Fibroblast of villous mesenchyme (primary cell): ENCODE measurements at regions not wholly inside any gene's neighbourhood (a gene's known extent, or its start where the extent isn't known, plus 50 kb on each side); places are given as distances from the start of the nearest gene placed in this dataset.

Source experiments
- DNase-seq: peaks from one replicate; pipeline ENCODE4 v3.0.0-alpha.2; 2010; ENCODE audit warnings: low read depth
- H3K4me3 ChIP-seq: 2 replicates; pipeline ENCODE4 v1.5.1; 2011; ENCODE audit warnings: low read depth, mild to moderate bottlenecking, low read length
- TF ChIP-seq, protein P1 (sequence below): IDR thresholded peaks from 2 replicates; pipeline ENCODE4 v1.5.1; 2012; ENCODE audit warnings: low read depth, mild to moderate bottlenecking, low read length; ENCODE audit not compliant: insufficient read depth

DNA sequence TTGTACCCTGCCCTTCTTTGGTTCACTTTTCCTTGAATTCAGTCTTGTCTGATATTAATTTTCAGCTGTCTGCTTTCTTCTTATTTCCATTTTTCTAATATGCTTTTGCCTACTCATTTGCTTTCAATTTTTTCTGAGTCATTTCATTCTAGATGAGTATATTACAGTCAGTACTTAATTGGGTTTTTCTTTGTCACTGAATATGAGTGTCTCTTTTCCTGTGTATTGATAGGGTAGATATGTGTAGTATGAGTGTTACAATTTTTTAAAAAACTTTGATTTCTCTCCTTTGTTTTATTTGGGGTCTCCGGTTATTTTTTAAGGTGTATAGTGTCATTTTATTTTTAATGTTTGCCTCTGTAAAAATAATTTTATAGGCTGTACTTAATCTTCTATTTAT lies 222.2 kb downstream of the IDS start:
- no peak overlapping the region for H3K4me3 ChIP-seq
- DNase-seq = no peak
- TF ChIP-seq, protein P1, sequence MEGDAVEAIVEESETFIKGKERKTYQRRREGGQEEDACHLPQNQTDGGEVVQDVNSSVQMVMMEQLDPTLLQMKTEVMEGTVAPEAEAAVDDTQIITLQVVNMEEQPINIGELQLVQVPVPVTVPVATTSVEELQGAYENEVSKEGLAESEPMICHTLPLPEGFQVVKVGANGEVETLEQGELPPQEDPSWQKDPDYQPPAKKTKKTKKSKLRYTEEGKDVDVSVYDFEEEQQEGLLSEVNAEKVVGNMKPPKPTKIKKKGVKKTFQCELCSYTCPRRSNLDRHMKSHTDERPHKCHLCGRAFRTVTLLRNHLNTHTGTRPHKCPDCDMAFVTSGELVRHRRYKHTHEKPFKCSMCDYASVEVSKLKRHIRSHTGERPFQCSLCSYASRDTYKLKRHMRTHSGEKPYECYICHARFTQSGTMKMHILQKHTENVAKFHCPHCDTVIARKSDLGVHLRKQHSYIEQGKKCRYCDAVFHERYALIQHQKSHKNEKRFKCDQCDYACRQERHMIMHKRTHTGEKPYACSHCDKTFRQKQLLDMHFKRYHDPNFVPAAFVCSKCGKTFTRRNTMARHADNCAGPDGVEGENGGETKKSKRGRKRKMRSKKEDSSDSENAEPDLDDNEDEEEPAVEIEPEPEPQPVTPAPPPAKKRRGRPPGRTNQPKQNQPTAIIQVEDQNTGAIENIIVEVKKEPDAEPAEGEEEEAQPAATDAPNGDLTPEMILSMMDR = no peak

DNA sequence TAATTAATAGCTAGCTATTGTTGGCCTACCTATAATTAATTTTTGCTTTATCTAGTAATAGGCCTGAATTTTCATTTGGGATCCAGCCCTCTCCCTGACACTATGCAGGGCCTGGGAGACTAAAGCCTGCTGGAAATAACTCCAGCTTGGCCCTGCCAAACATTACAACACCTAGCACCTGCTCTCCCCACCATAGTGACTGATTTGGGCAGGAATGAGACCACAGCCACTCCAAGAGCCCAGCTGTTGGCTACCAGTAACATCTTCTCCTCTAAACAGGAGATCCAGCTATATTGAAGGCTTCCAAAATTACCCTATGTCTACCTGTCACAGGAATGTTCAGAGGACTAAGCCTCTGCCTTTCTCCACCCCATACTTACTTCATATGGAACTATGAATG lies 225.1 kb downstream of the IDS start:
- H3K4me3 ChIP-seq = no peak overlapping the region
- TF ChIP-seq, protein P1 = no peak
- DNase-seq = no peak

DNA sequence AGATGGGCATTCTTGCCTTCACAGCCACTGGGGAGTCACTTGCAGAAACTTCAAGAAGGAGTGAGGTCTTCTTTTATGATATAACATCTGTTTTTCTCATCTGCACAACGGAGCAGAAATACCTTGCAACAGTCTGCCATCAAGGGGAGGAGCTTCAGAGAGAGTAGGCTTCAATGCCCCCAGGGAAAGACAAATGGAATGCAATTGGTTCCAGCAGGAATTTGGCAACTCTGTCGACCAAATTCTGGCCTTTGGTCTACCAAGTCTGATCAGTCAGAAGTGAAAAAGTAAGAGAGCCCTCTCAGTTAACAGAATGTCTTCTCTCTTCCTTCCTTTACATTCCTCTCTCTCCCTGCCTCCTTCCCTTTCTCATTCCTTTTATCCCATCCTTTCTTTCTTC lies 229.3 kb downstream of the IDS start:
- no peak for DNase-seq
- no peak overlapping the region for H3K4me3 ChIP-seq
- TF ChIP-seq, protein P1 = no peak

DNA sequence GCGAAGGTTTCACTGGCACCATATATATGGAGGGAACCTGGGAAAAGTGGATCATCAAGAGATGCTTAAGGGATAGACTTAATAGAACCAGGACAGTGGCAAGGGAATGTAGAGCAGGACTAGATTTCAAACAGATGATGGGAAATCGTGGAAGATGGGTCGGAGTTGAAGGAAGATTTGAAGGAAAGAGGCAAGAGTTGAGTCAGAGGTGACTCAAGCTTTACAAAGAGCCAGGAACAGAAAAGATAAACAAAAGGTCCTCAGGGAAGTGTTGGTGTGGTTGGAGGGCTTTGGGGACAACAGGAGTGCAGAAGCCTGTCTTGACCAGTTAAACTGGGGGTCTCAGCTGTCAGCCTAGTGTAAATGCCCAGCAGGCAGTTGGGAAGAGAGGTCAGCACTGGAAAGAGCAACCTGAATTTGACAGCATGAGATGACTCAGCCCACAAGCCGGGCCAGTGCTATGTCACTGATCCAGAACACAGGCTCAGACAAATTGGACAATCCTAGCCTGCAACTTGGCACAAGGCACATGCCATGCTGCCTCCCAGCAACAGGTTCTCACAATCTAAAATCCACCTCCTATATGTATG lies 230.5 kb downstream of the IDS start:
- no peak for DNase-seq

DNA sequence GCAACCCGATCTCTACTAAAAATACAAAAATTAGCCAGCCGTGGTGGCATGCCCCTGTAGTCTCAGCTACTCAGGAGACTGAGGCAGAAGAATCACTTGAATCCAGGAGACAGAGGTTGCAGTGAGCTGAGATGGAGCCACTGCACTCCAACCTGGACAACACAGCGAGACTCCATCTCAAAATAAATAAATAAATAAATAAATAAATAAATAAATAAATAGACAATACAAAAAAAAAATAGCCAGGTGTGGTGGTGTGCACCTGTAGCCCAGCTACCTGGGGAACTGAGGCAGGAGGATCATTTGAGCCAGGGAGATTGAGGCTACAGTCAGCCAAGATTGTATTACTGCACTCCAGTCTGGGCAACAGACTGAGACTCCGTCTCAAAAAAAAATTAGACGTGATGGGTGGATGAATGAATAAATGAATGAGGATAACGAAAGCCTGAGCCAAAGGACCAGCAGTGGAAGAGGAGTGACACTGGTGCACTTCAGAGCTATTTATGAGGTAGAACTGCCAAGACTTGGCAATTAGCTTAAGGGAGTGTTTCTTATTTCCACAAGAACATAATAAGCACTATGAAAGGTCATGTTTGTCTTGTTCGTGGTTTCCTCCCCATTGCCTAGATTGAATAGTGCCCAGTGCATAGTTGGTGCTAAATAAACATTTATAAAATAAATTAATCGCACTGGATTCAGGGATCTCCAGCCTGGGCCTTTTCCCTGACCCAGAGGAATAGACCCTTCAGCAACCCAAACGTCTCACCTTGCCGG lies 232.2 kb downstream of the IDS start:
- TF ChIP-seq, protein P1 = no peak
- DNase-seq = no peak
- H3K4me3 ChIP-seq = no peak overlapping the region

More for the DNA sequence above, 230.5 kb downstream of the IDS start:
- TF ChIP-seq, protein P1 = no peak
- no peak overlapping the region for H3K4me3 ChIP-seq

DNA sequence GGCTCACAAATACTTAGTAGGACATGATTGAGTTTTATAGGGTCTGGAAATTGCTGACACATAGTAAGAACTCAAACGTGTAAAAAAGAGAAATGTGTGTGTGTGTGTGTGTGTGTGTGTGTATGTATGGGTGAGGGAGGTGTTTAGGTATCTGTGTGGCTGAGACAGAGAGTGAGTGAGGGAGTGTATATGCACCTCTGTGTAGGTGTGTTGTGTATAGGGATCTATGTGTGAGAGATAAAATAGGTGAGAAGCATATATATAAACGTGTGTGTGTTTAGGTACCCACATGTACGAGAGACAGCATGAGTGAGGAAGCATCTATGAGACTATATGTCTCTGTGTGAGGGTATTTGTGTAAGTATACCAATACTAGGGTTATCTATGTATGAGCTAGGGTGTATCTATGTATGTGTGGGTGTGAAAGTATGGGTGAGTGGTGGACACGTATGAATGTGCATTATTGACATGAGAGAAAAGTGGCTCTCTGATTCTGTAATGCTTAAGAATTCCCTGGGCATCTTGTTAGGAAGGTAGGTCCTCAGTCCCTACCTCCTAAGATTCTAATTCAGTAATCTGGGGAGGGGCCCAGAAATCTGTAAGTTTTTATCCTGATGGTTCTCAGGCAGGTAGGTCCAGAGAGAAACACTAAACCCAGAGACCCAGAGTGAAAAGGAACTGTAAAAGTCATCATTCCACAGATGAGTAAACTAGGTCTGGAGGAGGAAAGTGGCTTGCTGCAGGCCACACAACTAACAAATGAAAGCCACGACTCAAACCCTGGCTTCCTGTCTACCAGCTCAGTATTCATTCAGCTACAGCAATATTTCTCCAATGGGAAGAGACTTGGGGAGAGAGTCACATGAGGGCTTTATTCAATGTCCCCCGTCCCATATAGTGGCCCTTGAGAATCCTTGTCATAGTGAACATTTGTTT lies 237.0 kb downstream of the IDS start:
- TF ChIP-seq, protein P1 = no peak
- no peak for DNase-seq
- no peak overlapping the region for H3K4me3 ChIP-seq
